Activated CD8-positive, alpha-beta T cell treated with anti-CD3 and anti-CD28 coated beads, Interleukin-2, amount 10 ng/mL, durations not matched to agents 7 days and 5 days (primary cell): ENCODE measurements at regions not wholly inside any gene's neighbourhood (a gene's known extent, or its start where the extent isn't known, plus 50 kb on each side); places are given as distances from the start of the nearest gene placed in this dataset.
"Not testable (repeated sequence)": the region's sequence is repeated elsewhere in the genome, so short reads cannot be mapped to it uniquely, and the experiment has no call there.

Experiments used
- ATAC-seq: fragments of 150-1000 bp; cut with Tn5 transposase; one replicate; pipeline ENCODE4 v1.10.0; 2021; ENCODE audit warnings: moderate library complexity
- CTCF ChIA-PET: fragments of 350-600 bp; sonication (Branson Sonifier 250); formaldehyde crosslinking; loops from one replicate; lab custom pipeline; 2021; ENCODE audit warnings: antibody characterized with exemption; lab: Charles Lee
- POLR2A ChIA-PET: fragments of 350-600 bp; sonication (Branson Sonifier 250); formaldehyde crosslinking; loops from one replicate; lab custom pipeline; 2021; ENCODE audit warnings: antibody characterized with exemption; lab: Charles Lee
- DNase-seq: peaks from one replicate; pipeline ENCODE4 v3.0.0-alpha.2; 2020
- H3K27ac Mint-ChIP-seq: one replicate; pipeline ENCODE4 v1.8.0; 2021; ENCODE audit warnings: mild to moderate bottlenecking, mixed read lengths
- H3K27me3 Mint-ChIP-seq: one replicate; pipeline ENCODE4 v1.8.0; 2021; ENCODE audit warnings: low read depth, mixed read lengths
- H3K36me3 Mint-ChIP-seq: one replicate; pipeline ENCODE4 v1.8.0; 2021; ENCODE audit warnings: low read depth, mixed read lengths
- H3K4me1 Mint-ChIP-seq: one replicate; pipeline ENCODE4 v1.8.0; 2021; ENCODE audit warnings: low read depth, mixed read lengths
- H3K4me3 Mint-ChIP-seq: one replicate; pipeline ENCODE4 v1.8.0; 2021; ENCODE audit warnings: mild to moderate bottlenecking, mixed read lengths
- H3K9me3 Mint-ChIP-seq: one replicate; pipeline ENCODE4 v1.8.0; 2022; ENCODE audit warnings: mixed read lengths; ENCODE audit not compliant: insufficient read depth

- POLR2A ChIA-PET: no interaction called here
- CTCF ChIA-PET: no interaction called here
- Mint-ChIP-seq H3K27me3 (no peaks in the 10 kb centered on the region), H3K36me3 (no peaks in the 10 kb centered on the region), H3K9me3 (no peaks in the 10 kb centered on the region), H3K4me3 (no peak overlapping the region), H3K4me1 (no peaks in the 10 kb centered on the region), H3K27ac (no peak overlapping the region)
- no peak for DNase-seq
- no peak for ATAC-seq
Observed at GRCh38 chr10:64636461-64636860, 1115.3 kb downstream of the REEP3 start.

GRCh38 chr10:64637939-64638338 is 1116.7 kb downstream of the REEP3 start:
- Mint-ChIP-seq H3K4me3 (no peak overlapping the region), H3K27me3 (no peaks in the 10 kb centered on the region), H3K36me3 (no peaks in the 10 kb centered on the region), H3K27ac (no peak overlapping the region), H3K9me3 (peaks cover 7% of the 10 kb centered on the region), H3K4me1 (no peaks in the 10 kb centered on the region)
- ATAC-seq: no peak
- ChIA-PET CTCF (interaction anchor here (0.6 kb wide), 1 partner anchor 119 kb away, joined by 3 read pairs; no protein-coding TSS in a partner anchor), POLR2A (no interaction called here)
- DNase-seq: no peak

- ATAC-seq (no peak), DNase-seq (no peak)
- Mint-ChIP-seq H3K36me3 (no peaks in the 10 kb centered on the region), H3K27ac (no peak overlapping the region), H3K4me3 (no peak overlapping the region), H3K27me3 (no peaks in the 10 kb centered on the region), H3K9me3 (peaks cover 4% of the 10 kb centered on the region), H3K4me1 (no peaks in the 10 kb centered on the region)
- ChIA-PET POLR2A (no interaction called here), CTCF (no interaction called here)
Observed at GRCh38 chr10:64648915-64649314, 1127.7 kb downstream of the REEP3 start.

- H3K4me1 Mint-ChIP-seq: no peaks in the 10 kb centered on the region
Observed at GRCh38 chr10:64658528-64658927, 1137.3 kb downstream of the REEP3 start.

GRCh38 chr10:64659311-64659710 is 1138.1 kb downstream of the REEP3 start:
- no peaks in the 10 kb centered on the region for H3K4me1 Mint-ChIP-seq
- ChIA-PET POLR2A (no interaction called here), CTCF (no interaction called here)
- no peak for ATAC-seq
- no peaks in the 10 kb centered on the region for H3K36me3 Mint-ChIP-seq
- no peak overlapping the region for H3K4me3 Mint-ChIP-seq
- no peaks in the 10 kb centered on the region for H3K27me3 Mint-ChIP-seq
- DNase-seq: no peak
- no peak overlapping the region for H3K27ac Mint-ChIP-seq
- peaks cover 4% of the 10 kb centered on the region for H3K9me3 Mint-ChIP-seq

More at GRCh38 chr10:64658528-64658927, 1137.3 kb downstream of the REEP3 start:
- ATAC-seq: no peak
- H3K27me3 Mint-ChIP-seq: no peaks in the 10 kb centered on the region
- no peak overlapping the region for H3K27ac Mint-ChIP-seq
- no peak overlapping the region for H3K4me3 Mint-ChIP-seq
- no peak for DNase-seq
- peaks cover 4% of the 10 kb centered on the region for H3K9me3 Mint-ChIP-seq
- CTCF ChIA-PET: no interaction called here
- H3K36me3 Mint-ChIP-seq: no peaks in the 10 kb centered on the region
- POLR2A ChIA-PET: no interaction called here

- Mint-ChIP-seq H3K9me3 (peaks cover 15% of the 10 kb centered on the region), H3K27ac (no peak overlapping the region), H3K36me3 (no peaks in the 10 kb centered on the region), H3K4me3 (no peak overlapping the region), H3K4me1 (no peaks in the 10 kb centered on the region), H3K27me3 (no peaks in the 10 kb centered on the region)
- ChIA-PET POLR2A (no interaction called here), CTCF (no interaction called here)
- DNase-seq (no peak), ATAC-seq (no peak)
Observed at GRCh38 chr10:64682043-64682442, 1160.8 kb downstream of the REEP3 start.

GRCh38 chr10:64690194-64690593 is 1169.0 kb downstream of the REEP3 start:
- DNase-seq (no peak), ATAC-seq (no peak)
- Mint-ChIP-seq H3K4me3 (no peak overlapping the region), H3K4me1 (no peaks in the 10 kb centered on the region), H3K36me3 (no peaks in the 10 kb centered on the region), H3K27me3 (no peaks in the 10 kb centered on the region), H3K9me3 (no peaks in the 10 kb centered on the region), H3K27ac (no peak overlapping the region)
- ChIA-PET CTCF (no interaction called here), POLR2A (no interaction called here)

GRCh38 chr10:64699244-64699643 is 1178.0 kb downstream of the REEP3 start:
- Mint-ChIP-seq H3K36me3 (no peaks in the 10 kb centered on the region), H3K4me3 (no peak overlapping the region), H3K27me3 (no peaks in the 10 kb centered on the region), H3K4me1 (no peaks in the 10 kb centered on the region), H3K27ac (no peak overlapping the region), H3K9me3 (no peaks in the 10 kb centered on the region)
- no peak for ATAC-seq
- no peak for DNase-seq
- ChIA-PET POLR2A (no interaction called here), CTCF (no interaction called here)

GRCh38 chr10:64702086-64702485 is 1180.9 kb downstream of the REEP3 start:
- H3K9me3 Mint-ChIP-seq, H3K27ac Mint-ChIP-seq, H3K27me3 Mint-ChIP-seq, H3K4me1 Mint-ChIP-seq, DNase-seq, H3K36me3 Mint-ChIP-seq, POLR2A ChIA-PET, CTCF ChIA-PET, H3K4me3 Mint-ChIP-seq, ATAC-seq: not testable (repeated sequence)

GRCh38 chr10:64708884-64709681 is 1187.9 kb downstream of the REEP3 start:
- no peaks in the 10 kb centered on the region for H3K4me1 Mint-ChIP-seq
- no peak overlapping the region for H3K4me3 Mint-ChIP-seq
- CTCF ChIA-PET: no interaction called here

GRCh38 chr10:64726466-64726865 is 1205.3 kb downstream of the REEP3 start:
- Mint-ChIP-seq H3K4me3 (no peak overlapping the region), H3K27ac (no peak overlapping the region), H3K9me3 (peaks cover 16% of the 10 kb centered on the region), H3K4me1 (no peaks in the 10 kb centered on the region), H3K27me3 (no peaks in the 10 kb centered on the region), H3K36me3 (no peaks in the 10 kb centered on the region)
- ChIA-PET CTCF (no interaction called here), POLR2A (no interaction called here)
- ATAC-seq (no peak), DNase-seq (no peak)

More at GRCh38 chr10:64708884-64709681, 1187.9 kb downstream of the REEP3 start:
- H3K27ac Mint-ChIP-seq: no peak overlapping the region
- no peaks in the 10 kb centered on the region for H3K36me3 Mint-ChIP-seq
- peaks cover 8% of the 10 kb centered on the region for H3K9me3 Mint-ChIP-seq
- no peaks in the 10 kb centered on the region for H3K27me3 Mint-ChIP-seq
- no peak for DNase-seq
- no peak for ATAC-seq
- POLR2A ChIA-PET: no interaction called here

- Mint-ChIP-seq H3K27me3 (no peaks in the 10 kb centered on the region), H3K9me3 (peaks cover 16% of the 10 kb centered on the region), H3K4me1 (no peaks in the 10 kb centered on the region), H3K36me3 (no peaks in the 10 kb centered on the region), H3K27ac (no peak overlapping the region), H3K4me3 (no peak overlapping the region)
- DNase-seq (no peak), ATAC-seq (no peak)
- ChIA-PET POLR2A (no interaction called here), CTCF (no interaction called here)
Observed at GRCh38 chr10:64731016-64731415, 1209.8 kb downstream of the REEP3 start.
